ENCODE measurements at regions not wholly inside any gene's neighbourhood (a gene's known extent, or its start where the extent isn't known, plus 50 kb on each side); places are given as distances from the start of the nearest gene placed in this dataset.

GRCh38 chr11:29373725-29374124 is 643.1 kb downstream of the KCNA4 start:
- TF ChIP-seq CTCF (IDR thresholded peaks at IDR 0.05; ENCODE audit: borderline replicate concordance, extremely low read depth, low read length, poor library complexity, severe bottlenecking) (no peak), EZH2 (IDR thresholded peaks at IDR 0.05; ENCODE audit: borderline replicate concordance, low read depth, low read length, severe bottlenecking) (no peak)

Data from DND-41 (cell line).